GM18526 (cell line): ENCODE measurements at regions not wholly inside any gene's neighbourhood (a gene's known extent, or its start where the extent isn't known, plus 50 kb on each side); places are given as distances from the start of the nearest gene placed in this dataset.

Source experiments
- POLR2A ChIP-seq: IDR thresholded peaks from 3 replicates; pipeline ENCODE4 v1.6.1; 2011; ENCODE audit not compliant: insufficient read length; ENCODE audit errors: extremely low read depth

GRCh38 chr2:41000374-41000773, 548.5 kb upstream of the SLC8A1 start:
- TF ChIP-seq POLR2A: no peak

- TF ChIP-seq POLR2A: no peak
Observed at GRCh38 chr2:41000906-41001305, 549.0 kb upstream of the SLC8A1 start.

GRCh38 chr2:41004700-41005099, 552.8 kb upstream of the SLC8A1 start:
- no peak for TF ChIP-seq POLR2A

GRCh38 chr2:41020358-41020757, 568.5 kb upstream of the SLC8A1 start:
- TF ChIP-seq POLR2A: no peak

GRCh38 chr2:41024816-41025215, 572.9 kb upstream of the SLC8A1 start:
- TF ChIP-seq POLR2A: no peak

GRCh38 chr2:41026613-41027012, 574.7 kb upstream of the SLC8A1 start:
- no peak for TF ChIP-seq POLR2A

- TF ChIP-seq POLR2A: no peak
Observed at GRCh38 chr2:41027095-41027494, 575.2 kb upstream of the SLC8A1 start.

GRCh38 chr2:41031282-41031681, 579.4 kb upstream of the SLC8A1 start:
- TF ChIP-seq POLR2A: no peak

GRCh38 chr2:41032715-41033114, 580.8 kb upstream of the SLC8A1 start:
- TF ChIP-seq POLR2A: no peak

- no peak for TF ChIP-seq POLR2A
Observed at GRCh38 chr2:41033127-41033526, 581.2 kb upstream of the SLC8A1 start.

- TF ChIP-seq POLR2A: no peak
Observed at GRCh38 chr2:41038408-41038807, 586.5 kb upstream of the SLC8A1 start.

- TF ChIP-seq POLR2A: no peak
Observed at GRCh38 chr2:41040782-41041520, 589.1 kb upstream of the SLC8A1 start.

- no peak for TF ChIP-seq POLR2A
Observed at GRCh38 chr2:41042343-41042742, 590.5 kb upstream of the SLC8A1 start.

GRCh38 chr2:41061356-41061755, 609.5 kb upstream of the SLC8A1 start:
- TF ChIP-seq POLR2A: no peak

GRCh38 chr2:41062336-41062735, 610.4 kb upstream of the SLC8A1 start:
- TF ChIP-seq POLR2A: no peak

GRCh38 chr2:41066168-41066567, 614.3 kb upstream of the SLC8A1 start:
- no peak for TF ChIP-seq POLR2A

GRCh38 chr2:41068740-41069139, 616.9 kb upstream of the SLC8A1 start:
- TF ChIP-seq POLR2A: no peak
